NCI-H446 treated with DMSO at 0.1 percent for 48 hours (cell line): ENCODE measurements at regions not wholly inside any gene's neighbourhood (a gene's known extent, or its start where the extent isn't known, plus 50 kb on each side); places are given as distances from the start of the nearest gene placed in this dataset.

Experiments used
- DNase-seq: peaks from one replicate; lab custom pipeline; 2025; lab: John Stamatoyannopoulos, UW

DNA sequence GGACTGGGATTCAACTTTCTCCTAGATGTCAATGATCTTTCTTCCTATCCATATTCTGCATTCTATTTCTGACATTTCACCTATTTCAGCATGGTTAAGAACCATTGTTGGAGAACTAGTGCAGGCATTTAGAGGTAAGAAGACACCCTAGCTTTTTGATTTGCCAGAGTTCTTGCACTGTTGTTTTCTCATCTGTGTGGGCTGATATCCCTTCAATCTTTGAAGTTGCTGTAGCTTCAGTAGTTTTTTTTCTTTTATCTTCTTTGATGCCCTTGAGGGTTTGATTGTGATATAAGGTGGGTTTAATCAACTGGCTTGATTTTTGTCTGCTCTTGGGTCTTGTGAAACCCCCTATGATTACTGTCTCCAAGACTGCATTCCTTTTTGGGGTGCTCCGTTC, 502.1 kb downstream of the ETS1 start:
- no peak for DNase-seq

DNA sequence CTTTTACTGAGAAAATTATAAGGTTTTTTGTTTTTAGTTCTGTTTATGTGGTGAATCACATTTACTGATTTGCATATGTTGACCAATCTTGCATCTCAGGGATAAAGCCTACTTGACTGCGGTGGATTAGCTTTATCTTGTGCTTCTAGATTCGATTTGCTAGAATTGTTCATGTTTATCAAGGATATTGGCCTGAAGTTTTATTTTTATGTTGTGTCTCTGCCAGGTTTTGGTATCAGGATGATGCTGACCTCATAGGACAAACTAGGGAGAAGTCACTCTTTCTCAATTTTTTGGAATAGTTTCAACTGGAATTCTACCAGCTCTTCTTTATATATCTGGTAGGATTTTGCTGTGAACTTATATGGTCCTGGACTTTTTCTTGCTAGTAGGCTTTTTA, 504.8 kb downstream of the ETS1 start:
- no peak for DNase-seq

DNA sequence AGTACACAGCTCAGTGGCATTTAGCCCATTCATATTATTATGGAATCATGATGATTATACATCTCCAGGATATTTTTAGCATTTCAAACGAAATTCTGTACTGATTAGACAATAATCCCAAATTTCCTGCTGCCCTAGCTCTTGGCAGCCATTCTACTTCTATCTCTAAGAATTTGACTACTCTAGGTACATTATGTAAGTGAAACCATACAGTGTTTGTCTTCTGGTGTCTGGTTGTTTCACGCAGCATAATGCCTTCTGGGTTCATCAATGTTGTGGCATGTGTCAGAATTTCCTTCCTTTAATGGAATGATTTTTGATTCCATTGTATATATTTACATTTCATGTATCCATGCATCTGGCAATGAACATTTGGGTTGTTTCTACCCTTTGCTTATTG, 517.7 kb downstream of the ETS1 start:
- DNase-seq: no peak

DNA sequence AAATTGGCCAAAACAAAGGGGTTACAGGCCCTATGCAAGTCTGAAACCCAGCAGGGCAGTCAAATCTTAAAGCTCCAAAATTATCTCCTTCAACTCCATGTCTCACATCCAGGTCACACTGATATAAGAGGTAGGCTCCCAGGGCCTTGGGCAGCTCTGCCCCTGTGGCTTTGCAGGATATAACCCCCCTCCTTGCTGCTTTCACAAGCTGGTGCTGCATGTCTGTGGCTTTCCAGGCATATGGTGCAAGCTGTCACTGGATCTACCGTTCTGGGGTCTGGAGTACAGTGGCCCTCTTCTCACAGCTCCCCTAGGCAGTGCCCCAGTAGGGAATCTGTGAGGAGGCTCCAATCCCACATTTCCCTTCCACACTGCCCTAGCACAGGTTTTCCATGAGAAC, 519.6 kb downstream of the ETS1 start:
- no peak for DNase-seq

DNA sequence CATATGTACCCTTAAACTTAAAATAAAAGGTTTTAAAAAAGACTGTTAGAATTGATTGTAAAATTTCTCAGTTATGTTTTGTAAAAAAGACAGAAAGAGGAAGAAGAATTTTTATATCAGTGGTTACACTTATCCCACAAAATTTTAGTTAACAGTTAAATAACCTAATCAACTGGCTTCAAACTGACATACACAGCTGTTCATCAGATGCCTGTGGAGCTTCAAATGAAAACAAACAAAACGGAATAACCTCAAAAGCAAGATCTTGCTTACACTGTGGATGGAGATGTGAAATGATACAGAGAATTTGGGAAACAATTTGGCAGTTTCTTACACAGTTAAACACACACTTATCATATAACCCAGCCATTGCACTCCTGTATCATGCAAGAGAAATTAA, 521.0 kb downstream of the ETS1 start:
- no peak for DNase-seq

DNA sequence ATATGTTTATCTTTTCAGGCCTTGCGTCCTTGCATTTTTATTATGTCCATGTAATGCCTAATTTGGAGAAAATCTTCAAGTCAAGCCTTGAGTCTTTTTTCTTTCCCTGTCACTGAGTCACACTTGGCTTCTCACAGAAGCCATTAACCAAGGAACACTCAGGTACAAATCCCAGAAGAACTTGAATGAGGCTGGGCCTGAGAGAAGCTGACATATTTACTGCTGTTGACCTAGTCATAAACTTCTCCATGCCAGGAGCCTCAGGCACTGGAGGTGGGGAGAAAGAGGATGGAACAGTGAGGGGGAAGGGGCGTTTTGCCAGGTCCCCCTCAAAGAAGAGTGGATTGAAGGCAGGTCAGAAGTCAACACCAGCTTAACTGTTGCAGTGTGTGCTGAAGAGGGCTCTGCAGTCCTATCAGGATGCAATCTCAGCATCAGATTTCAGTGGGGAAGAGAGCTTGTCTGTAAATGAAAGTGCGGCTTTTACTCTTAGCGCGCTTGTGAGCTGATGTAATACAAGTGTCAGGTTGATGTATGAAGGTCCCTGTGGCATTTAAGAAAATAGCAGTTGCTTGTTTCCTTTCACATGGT, 526.0 kb downstream of the ETS1 start:
- DNase-seq: no peak

DNA sequence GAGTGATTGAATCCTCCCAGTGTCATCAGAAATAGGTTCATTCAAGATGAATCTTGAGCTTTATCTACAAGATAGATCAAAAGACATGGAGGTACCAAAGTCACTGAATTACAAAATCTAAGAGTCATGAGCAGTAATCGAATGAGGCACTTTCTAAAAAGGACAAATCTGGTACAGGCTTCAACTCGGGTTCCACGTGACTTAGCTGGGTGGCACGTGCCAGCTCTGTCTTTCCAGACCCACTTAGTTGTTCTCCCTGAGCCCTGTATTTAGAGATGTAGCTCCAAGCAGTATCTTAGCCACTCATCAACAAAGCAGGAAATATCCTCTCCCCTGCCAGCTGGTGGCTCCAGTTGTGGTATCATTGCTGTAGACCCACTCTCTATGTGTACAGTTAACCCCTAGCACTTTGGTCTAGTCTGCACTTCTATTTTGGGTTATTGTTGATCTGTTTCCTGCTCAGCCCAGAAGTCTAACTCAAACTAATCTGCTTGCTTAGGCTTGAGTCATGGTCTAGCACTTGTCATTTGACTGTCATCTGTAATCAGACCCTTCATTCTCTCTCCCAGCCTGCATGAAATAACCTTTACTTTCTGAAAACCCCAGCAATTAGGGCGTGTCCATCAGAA, 528.7 kb downstream of the ETS1 start:
- DNase-seq: no peak

DNA sequence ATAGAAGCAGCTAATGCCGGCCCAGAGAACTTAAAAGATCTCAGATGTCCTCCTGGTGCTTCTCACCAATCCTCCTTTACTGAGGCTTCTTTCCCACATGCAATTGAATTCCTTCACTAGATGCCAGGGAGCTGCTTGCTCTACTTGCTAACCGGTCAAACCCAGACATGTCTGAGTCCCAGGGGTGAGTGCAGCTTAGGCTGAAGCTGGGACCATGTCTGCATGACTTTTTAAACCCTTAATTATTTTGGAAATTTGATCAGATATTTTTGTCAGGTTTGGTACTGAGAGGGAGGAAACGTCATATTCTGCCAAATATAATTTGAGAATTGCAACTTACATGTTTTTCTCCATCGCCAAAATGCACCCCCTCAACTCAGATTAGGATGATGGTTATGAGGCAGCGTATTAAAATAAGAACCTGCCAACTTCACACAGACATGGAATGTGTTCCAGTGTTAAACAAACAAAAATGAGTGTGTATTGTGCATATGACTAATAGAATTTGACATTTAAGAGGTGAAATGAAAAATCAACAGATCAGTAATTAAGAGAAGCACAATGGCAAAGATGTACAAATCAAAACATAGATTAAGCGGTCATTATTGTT, 529.5 kb downstream of the ETS1 start:
- DNase-seq: no peak

DNA sequence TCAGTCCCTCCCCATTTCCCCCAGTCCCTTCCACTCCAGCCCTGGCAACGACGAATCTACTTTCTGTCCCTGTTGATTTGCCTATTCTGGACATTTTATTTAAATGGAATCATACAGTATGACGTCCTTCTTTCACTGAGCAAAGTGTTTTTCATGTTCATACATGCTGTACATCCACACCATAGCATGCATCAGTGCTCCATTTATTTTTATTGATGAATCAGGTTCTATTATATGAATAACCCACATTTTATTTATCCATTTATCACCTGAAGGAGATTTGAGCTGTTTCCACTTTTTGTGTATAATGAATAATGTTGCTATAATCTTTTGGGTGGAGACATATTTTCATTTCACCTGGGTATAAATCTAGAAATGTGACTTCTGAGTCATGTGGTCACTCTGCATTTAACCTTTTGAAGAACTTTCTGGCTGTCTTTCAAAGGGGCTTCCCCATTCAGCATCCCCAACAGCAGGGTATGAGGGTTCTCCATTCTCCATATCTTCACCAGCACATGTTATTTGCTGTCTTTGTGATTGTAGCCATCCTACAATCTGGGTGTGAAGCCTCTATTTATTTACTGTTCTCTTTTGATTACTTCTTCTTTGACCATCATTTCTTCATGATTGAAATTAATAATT, 531.7 kb downstream of the ETS1 start:
- DNase-seq: no peak

DNA sequence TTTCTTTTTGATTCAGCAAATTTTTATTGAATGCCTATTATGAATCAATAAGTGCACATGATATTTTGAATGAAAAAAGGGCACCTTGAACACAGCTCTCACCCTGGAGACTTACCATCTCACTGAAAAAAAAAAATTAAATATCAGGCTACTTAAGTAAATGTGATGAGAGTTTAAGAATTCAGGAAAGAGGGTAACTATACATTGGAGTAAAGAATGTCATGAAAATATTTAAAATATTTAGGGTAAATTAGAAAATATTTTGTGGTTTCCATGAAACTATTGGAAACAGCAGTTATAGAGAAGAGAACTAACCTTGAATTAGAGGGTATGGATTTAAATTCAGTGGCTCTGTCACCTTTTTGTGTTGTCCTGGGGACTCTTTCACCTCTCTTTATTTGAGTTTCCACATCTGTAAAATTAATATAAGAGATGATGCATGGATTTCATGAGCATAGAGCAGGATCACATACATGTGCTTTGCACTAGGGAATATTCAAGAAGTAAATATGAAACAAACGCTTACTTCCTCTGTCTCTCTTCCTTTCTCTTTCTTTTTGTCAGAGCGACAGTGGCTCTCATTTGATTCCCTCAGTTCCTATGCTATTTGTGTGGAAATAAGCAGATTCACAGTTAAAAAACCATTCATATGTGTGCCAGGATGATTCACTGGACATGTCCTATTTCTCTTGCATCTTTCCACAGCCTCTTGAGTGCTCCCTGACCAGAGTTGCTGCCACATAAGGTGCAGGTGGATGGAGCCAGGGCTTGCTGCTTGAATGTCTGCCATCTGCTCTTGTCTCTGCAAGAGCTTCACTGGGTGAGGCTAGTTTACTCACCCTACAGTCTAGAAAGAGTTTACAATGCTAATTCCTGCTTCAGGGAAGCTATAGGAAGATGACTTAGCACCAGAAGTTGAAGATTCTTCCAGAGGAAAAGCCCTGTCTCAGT, 533.1 kb downstream of the ETS1 start:
- no peak for DNase-seq

DNA sequence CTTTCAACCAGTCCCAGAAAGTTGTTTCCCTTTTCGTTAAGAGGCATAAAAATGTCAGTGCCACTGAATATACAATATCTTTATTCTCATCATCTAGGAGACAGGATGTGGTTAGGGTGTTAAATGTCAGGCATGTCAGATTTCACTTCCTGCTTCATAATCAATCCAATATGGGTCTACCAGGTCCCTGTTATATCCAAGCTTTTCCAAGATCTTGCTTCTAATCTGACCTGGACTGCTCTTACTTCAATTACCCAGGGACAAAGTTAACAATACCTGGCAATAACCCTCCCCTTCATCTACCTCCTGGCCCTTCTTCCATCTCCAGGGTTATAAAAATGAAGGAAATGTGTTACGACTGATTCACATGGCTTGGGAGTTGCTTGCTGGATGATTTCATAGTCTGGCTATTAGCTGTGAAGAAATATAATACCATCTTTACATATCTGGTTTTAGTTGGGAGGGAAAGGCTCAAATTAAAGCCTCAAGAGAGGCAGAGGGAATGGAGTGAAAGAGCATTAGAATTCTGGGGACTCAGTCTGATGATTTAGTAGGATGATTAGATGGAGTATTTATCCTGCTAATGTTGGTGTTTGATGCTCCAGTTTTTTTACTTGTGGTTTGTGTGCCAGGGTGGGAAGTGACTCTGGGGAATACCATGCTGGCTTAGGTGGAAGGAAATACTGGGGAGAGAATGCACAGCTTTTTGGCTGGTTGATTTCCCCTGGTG, 534.3 kb downstream of the ETS1 start:
- no peak for DNase-seq

DNA sequence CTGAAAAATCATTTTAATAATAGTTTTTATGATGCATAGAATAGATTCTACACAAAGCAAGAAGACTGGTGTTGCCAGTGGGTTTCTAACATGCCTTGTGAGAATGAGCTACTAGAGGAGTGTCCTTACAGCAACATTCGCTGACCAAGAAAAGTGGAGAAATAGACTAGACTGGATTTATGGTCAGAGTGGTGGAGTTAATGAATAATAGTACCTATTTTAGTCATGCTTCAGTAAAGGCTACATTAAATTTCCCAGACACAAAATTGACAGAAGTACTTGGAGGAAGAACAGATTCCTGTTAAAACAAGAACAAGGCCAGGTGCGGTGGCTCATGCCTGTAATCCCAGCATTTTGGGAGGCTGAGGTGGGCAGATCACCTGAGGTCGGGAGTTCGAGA, 539.2 kb downstream of the ETS1 start:
- no peak for DNase-seq

DNA sequence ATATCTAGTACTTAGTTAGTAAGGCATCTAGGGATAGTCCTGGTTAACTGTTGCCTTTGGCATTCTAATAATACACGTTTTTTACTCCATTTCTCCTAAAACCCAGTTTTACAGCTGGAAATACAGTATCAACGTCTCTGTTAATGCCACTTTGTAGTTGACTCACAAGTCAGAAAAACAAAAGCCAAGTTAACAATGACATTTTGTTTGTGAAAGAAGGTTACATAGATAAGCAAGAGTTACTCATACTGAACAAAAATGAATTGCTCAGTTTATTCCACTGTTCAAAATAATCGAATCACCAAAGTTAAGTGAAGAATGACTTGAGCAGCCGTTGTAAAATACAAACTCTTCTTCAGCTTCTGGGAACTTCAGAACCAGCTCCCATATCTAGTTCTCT, 540.3 kb downstream of the ETS1 start:
- no peak for DNase-seq

DNA sequence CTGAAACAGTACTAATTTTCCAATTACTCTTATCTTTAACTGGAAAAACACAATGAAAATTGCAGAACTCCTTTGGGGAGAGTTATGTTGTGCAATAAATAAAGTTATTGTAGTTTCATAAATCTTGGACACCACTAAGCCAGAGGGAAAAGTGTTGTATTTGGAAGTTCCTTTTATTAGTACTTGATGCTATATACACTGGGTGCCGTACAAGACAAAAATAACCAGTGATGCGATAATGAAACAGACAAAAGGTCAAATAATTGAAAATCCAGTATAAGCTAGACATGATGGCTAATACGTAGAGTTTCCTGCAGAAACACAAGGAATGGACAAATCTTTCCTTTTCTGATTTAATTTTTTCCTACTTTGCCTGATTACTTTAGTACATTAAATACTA, 541.1 kb downstream of the ETS1 start:
- DNase-seq: no peak

DNA sequence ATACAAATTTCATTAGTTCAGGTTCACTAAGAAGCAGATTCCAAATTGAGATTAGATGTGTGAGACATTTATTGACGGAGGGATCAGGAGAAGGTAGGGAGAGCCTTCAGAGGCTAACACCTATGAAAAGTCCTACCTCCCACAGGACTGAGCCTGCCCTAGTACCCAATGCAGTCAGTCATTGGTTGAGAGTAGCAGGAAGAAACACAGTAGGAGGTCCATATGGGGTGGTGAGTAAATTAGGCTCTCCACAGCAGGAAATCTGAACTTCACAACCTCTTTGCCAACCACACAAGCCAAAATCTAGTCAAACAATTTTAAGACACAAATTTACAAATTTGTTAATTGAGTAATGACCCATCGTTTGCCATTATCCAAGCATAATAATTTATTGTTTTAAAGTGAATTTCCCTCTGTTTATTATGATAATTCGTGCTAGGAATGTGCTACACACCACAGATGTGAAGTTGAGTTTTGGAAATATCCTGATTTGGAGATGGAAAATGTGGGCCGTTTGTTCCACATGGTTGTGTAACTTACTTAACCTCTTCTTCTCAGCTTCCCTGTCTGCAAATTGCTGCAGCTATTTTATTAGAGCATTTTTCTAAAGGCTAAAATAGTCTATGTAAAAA, 542.1 kb downstream of the ETS1 start:
- DNase-seq: no peak

DNA sequence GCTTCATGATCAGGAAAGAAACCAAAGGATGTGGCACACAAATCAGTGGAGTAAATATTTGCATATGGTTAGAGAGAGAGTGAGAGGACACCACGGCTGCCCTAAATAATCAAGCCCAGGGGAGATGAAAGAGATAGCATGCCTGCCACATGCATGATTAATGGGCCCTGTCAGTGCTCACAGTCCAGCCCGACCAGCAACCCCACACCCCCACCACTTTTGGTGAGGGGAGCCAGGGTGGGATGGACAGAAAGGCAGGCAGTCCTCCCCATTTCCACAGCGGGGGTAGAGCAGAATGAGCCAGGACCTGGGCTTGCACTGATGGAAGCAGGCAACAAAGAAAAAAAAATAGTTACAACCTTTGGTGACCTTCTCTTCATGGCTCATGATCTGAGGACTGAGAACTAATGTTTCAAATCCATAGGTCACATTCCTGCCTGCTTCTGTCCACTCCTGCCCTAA, 545.0 kb downstream of the ETS1 start:
- no peak for DNase-seq

DNA sequence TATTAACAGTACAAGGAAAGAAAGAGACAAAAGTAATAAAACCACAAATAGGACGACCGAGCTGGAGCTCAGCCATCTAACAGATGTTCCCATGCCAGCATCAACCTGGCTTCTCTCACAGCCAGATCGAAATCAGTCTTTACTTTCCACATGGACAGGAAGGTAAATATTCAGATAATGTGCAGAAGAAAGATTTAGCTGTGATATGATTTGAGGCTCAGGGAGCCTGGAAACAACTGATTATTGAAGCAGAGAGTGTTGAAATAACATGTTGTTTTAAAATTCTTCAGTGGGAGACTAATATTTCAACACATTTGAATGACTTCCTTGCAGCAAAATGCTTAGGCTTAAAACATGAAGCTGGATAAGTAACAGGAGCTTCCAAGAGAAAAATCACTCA, 546.8 kb downstream of the ETS1 start:
- no peak for DNase-seq

DNA sequence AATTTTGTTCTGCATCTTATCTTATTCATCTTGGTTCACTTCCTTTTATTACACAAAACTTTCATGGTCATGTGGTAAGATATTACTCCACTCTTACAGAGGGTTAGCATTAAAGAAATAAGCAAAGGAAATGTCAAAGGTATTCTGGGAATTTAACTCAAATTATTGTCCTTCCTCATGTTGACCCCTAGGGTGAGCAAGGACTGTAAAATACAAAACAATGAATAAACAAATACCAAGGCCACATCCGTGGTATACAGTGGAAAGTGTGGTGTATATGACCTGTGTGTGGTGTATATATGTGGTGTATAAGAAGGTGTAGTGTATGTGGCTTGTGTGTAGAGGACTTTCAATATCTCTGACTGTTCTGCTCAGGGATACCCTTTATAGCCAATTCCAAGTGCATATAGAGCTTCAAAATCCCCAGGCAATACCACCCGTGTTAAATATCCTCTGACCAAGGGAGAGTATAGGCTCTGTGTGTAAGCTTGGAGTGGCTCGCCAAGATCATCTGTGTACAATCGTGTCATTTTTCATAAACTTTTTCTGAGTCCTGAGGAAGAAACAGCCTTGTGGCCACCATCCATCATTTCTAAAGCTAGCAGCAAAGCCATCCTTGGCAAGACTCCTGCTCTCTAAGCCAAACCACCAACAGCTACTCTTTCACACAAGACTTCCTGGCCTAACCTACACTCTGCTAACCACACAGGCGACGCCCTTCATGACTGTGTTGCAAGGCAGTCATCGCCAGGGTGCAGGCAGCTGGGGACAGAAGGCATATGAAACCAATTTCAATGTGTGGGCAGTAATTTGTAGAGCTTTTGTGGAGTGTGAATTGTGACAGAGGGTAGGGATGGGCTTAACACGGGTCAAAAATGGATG, 548.0 kb downstream of the ETS1 start:
- DNase-seq: no peak

DNA sequence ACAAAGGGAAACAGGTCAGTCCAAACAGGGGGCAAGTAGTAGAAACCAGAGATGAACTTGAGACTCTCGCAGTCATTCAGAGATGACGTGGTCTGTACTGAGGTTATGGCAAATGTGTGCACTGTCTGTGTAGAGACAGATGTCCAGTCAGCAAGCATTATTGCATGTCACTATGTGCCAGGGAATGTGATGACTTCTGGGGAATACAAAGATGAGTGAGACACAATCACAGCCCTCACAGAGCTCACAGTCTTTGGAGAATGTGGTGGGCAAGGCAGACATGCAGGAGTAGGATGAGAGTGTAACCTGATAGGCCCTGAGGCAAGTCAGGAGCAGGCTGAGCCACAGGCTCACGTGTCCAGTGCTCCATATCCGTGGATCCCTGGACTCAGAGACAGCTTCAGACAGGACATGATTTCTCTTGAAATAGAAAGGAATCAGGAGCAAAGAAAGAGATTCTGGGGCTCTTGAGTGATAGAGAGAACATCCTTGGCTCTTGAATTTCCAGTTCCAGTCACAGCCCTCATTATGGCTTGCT, 550.7 kb downstream of the ETS1 start:
- no peak for DNase-seq

DNA sequence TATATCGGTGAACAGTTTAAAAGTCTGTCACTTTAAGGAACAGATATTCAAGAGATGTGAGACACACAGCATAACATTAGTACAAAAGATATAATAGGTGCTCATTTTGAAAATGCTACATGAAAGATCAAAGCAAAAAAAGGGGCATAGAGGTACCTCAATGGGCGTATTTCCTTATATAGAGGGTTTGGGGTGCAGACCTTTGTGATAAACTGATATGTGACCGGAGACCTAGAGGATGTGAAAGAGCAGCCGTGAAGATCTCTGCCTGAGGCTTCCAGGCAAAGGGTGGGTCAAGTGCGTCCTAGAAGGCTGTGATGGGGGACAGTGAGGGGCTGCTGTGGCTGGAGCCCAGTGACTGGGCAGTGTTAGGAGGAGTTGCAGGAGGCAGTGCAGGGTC, 551.4 kb downstream of the ETS1 start:
- DNase-seq: no peak
